Astrocyte (in vitro differentiated cells and primary cell): ENCODE measurements at regions not wholly inside any gene's neighbourhood (a gene's known extent, or its start where the extent isn't known, plus 50 kb on each side); places are given as distances from the start of the nearest gene placed in this dataset.

ENCODE experiments used
- DNase-seq: peaks from one replicate; pipeline ENCODE4 v3.0.0-alpha.2; 2010; ENCODE audit warnings: low read depth
- FAIRE-seq: peaks from 2 replicates; lab custom pipeline; 2011; peaks lifted over from hg19 to GRCh38; lab: Jason Lieb, UNC
- H2AFZ ChIP-seq: 2 replicates; pipeline ENCODE4 v1.6.0; 2012; ENCODE audit warnings: low read depth, low read length, inconsistent platforms
- H3K27ac ChIP-seq: 2 replicates; pipeline ENCODE4 v1.5.1; 2011; ENCODE audit warnings: low read depth, low read length, inconsistent platforms
- H3K27me3 ChIP-seq: 2 replicates; pipeline ENCODE4 v1.6.0; 2011; ENCODE audit warnings: low read length, inconsistent platforms; ENCODE audit not compliant: insufficient read depth
- H3K36me3 ChIP-seq: 2 replicates; pipeline ENCODE4 v1.5.1; 2011; ENCODE audit warnings: low read length, inconsistent platforms; ENCODE audit not compliant: insufficient read depth
- H3K4me1 ChIP-seq: 2 replicates; pipeline ENCODE4 v1.5.1; 2011; ENCODE audit warnings: low read length, inconsistent platforms; ENCODE audit not compliant: insufficient read depth
- H3K4me2 ChIP-seq: 2 replicates; pipeline ENCODE4 v1.6.0; 2012; ENCODE audit warnings: low read length, inconsistent platforms
- H3K4me3 ChIP-seq: 2 replicates; pipeline ENCODE4 v1.5.1; 2011; ENCODE audit warnings: low read depth, mild to moderate bottlenecking, low read length, inconsistent platforms; ENCODE audit not compliant: insufficient read depth
- H3K79me2 ChIP-seq: 2 replicates; pipeline ENCODE4 v1.6.0; 2012; ENCODE audit warnings: mild to moderate bottlenecking, low read length, inconsistent platforms; ENCODE audit not compliant: insufficient read depth
- H3K9ac ChIP-seq: 2 replicates; pipeline ENCODE4 v1.6.0; 2012; ENCODE audit warnings: mild to moderate bottlenecking, low read length, inconsistent platforms
- H3K9me3 ChIP-seq: 2 replicates; pipeline ENCODE4 v1.5.1; 2012; ENCODE audit warnings: low read depth, mild to moderate bottlenecking, low read length, inconsistent platforms; ENCODE audit not compliant: insufficient read depth
- H4K20me1 ChIP-seq: 2 replicates; pipeline ENCODE4 v1.6.0; 2012; ENCODE audit warnings: low read length, inconsistent platforms; ENCODE audit not compliant: insufficient read depth
- H3K27ac Mint-ChIP-seq: one replicate; pipeline ENCODE4 v1.8.0; 2021; ENCODE audit warnings: mild to moderate bottlenecking, mixed read lengths; ENCODE audit not compliant: unreplicated experiment
- H3K27me3 Mint-ChIP-seq: one replicate; pipeline ENCODE4 v1.8.0; 2021; ENCODE audit warnings: low read depth, mixed read lengths; ENCODE audit not compliant: unreplicated experiment
- H3K36me3 Mint-ChIP-seq: one replicate; pipeline ENCODE4 v1.8.0; 2021; ENCODE audit warnings: low read depth, mixed read lengths; ENCODE audit not compliant: unreplicated experiment
- H3K4me1 Mint-ChIP-seq: one replicate; pipeline ENCODE4 v1.8.0; 2021; ENCODE audit warnings: low read depth, mixed read lengths; ENCODE audit not compliant: unreplicated experiment
- H3K4me3 Mint-ChIP-seq: one replicate; pipeline ENCODE4 v1.8.0; 2021; ENCODE audit warnings: mild to moderate bottlenecking, moderate library complexity, mixed read lengths; ENCODE audit not compliant: unreplicated experiment
- H3K9me3 Mint-ChIP-seq: one replicate; pipeline ENCODE4 v1.8.0; 2021; ENCODE audit warnings: mild to moderate bottlenecking, mixed read lengths; ENCODE audit not compliant: unreplicated experiment
- CTCF ChIP-seq: IDR thresholded peaks from 2 replicates; pipeline ENCODE4 v1.5.1; 2011; ENCODE audit warnings: low read depth, mild to moderate bottlenecking, inconsistent platforms, low read length, moderate library complexity; ENCODE audit not compliant: insufficient read depth
- EZH2 ChIP-seq: IDR thresholded peaks from 2 replicates; pipeline ENCODE4 v1.6.1; 2012; ENCODE audit warnings: mild to moderate bottlenecking, low read length, inconsistent platforms; ENCODE audit not compliant: insufficient read depth

- no peaks in the 10 kb centered on the region for H3K4me1 ChIP-seq
- no peak overlapping the region for H3K4me3 ChIP-seq
- FAIRE-seq (no peak), DNase-seq (no peak)
- Mint-ChIP-seq H3K4me1 (no peaks in the 10 kb centered on the region), H3K36me3 (no peaks in the 10 kb centered on the region), H3K4me3 (no peak overlapping the region), H3K9me3 (no peaks in the 10 kb centered on the region), H3K27ac (no peak overlapping the region), H3K27me3 (no peaks in the 10 kb centered on the region)
- H3K27ac ChIP-seq = no peak overlapping the region
- H3K27me3 ChIP-seq = no peaks in the 10 kb centered on the region
- no peaks in the 10 kb centered on the region for H3K36me3 ChIP-seq
- no peak overlapping the region for H2AFZ ChIP-seq
- TF ChIP-seq EZH2 = no peak
- TF ChIP-seq CTCF = no peak
- H4K20me1 ChIP-seq = no peaks in the 10 kb centered on the region
- H3K79me2 ChIP-seq = no peaks in the 10 kb centered on the region
- H3K9ac ChIP-seq = no peak overlapping the region
- H3K9me3 ChIP-seq = no peaks in the 10 kb centered on the region
- no peak overlapping the region for H3K4me2 ChIP-seq
Measured at GRCh38 chr14:42185718-42186117, 579.0 kb downstream of the LRFN5 start.

- Mint-ChIP-seq H3K4me3 (no peak overlapping the region), H3K9me3 (peaks cover 2% of the 10 kb centered on the region), H3K4me1 (no peaks in the 10 kb centered on the region), H3K36me3 (no peaks in the 10 kb centered on the region), H3K27ac (no peak overlapping the region), H3K27me3 (no peaks in the 10 kb centered on the region)
- Histone ChIP-seq H3K27ac (no peak overlapping the region), H3K4me3 (no peak overlapping the region), H2AFZ (no peak overlapping the region), H3K79me2 (no peaks in the 10 kb centered on the region), H3K4me1 (no peaks in the 10 kb centered on the region), H3K9me3 (no peaks in the 10 kb centered on the region), H3K27me3 (no peaks in the 10 kb centered on the region), H3K9ac (no peak overlapping the region), H3K36me3 (no peaks in the 10 kb centered on the region), H4K20me1 (no peaks in the 10 kb centered on the region), H3K4me2 (no peak overlapping the region)
- no peak for TF ChIP-seq EZH2
- TF ChIP-seq CTCF = no peak
- DNase-seq (no peak), FAIRE-seq (no peak)
Measured at GRCh38 chr14:42174357-42174756, 567.7 kb downstream of the LRFN5 start.

- Mint-ChIP-seq H3K4me1 (no peaks in the 10 kb centered on the region), H3K27me3 (no peaks in the 10 kb centered on the region), H3K9me3 (peaks cover 2% of the 10 kb centered on the region), H3K36me3 (no peaks in the 10 kb centered on the region), H3K27ac (no peak overlapping the region), H3K4me3 (no peak overlapping the region)
- H3K27ac ChIP-seq = no peak overlapping the region
- no peak overlapping the region for H3K4me3 ChIP-seq
- no peak overlapping the region for H3K4me2 ChIP-seq
- no peak overlapping the region for H2AFZ ChIP-seq
- TF ChIP-seq EZH2 = no peak
- TF ChIP-seq CTCF = no peak
- no peak overlapping the region for H3K9ac ChIP-seq
- no peak for DNase-seq
- H3K27me3 ChIP-seq = no peaks in the 10 kb centered on the region
- H3K4me1 ChIP-seq = no peaks in the 10 kb centered on the region
- no peaks in the 10 kb centered on the region for H3K36me3 ChIP-seq
- H3K79me2 ChIP-seq = no peaks in the 10 kb centered on the region
- H3K9me3 ChIP-seq = no peaks in the 10 kb centered on the region
- H4K20me1 ChIP-seq = no peaks in the 10 kb centered on the region
- no peak for FAIRE-seq
Measured at GRCh38 chr14:42173206-42173605, 566.5 kb downstream of the LRFN5 start.
